ENCODE measurements at regions not wholly inside any gene's neighbourhood (a gene's known extent, or its start where the extent isn't known, plus 50 kb on each side); places are given as distances from the start of the nearest gene placed in this dataset.
"Not testable (repeated sequence)": the region's sequence is repeated elsewhere in the genome, so short reads cannot be mapped to it uniquely, and the experiment has no call there.

GRCh38 chr19:14294974-14295373 lies 86.3 kb upstream of the ADGRE5 start:
- not testable (repeated sequence) for H3K4ac ChIP-seq (replicated peaks; ENCODE audit: insufficient read length, low read depth, low read length); H3K4me1 ChIP-seq (replicated peaks in 1 of 4; ENCODE audit: control insufficient read depth in 3 of 4, insufficient read depth in 4 of 4, low read length in 3 of 4); H3K18ac ChIP-seq (ENCODE audit: extremely low read depth, low read length); H3K27ac ChIP-seq (ENCODE audit: low read depth, low read length); H3K36me3 ChIP-seq (ENCODE audit: control insufficient read depth in 2 of 4, insufficient read depth in 4 of 4, low read length in 3 of 4); H3K9ac ChIP-seq (replicated peaks in 1 of 4; ENCODE audit: extremely low read depth in 1 of 4, low read depth in 3 of 4, low read length in 3 of 4); H4K91ac ChIP-seq (replicated peaks; ENCODE audit: insufficient read length, low read length); H3K23me2 ChIP-seq (ENCODE audit: low read depth, low read length); H3K9me3 ChIP-seq (ENCODE audit: insufficient read depth in 2 of 2, low read depth in 1 of 2, low read length in 1 of 2); H3K56ac ChIP-seq (replicated peaks; ENCODE audit: insufficient read length, low read depth, low read length); H2BK5ac ChIP-seq (ENCODE audit: low read depth, low read length); H2AFZ ChIP-seq (ENCODE audit: low read length); H2BK120ac ChIP-seq (replicated peaks; ENCODE audit: low read depth, low read length); H2BK20ac ChIP-seq (ENCODE audit: low read length); H3K79me2 ChIP-seq (ENCODE audit: control insufficient read depth in 1 of 2, insufficient read depth in 2 of 2, low read length in 2 of 2); H3K27me3 ChIP-seq (replicated peaks in 1 of 4; ENCODE audit: control insufficient read depth in 3 of 4, extremely low read depth in 1 of 4, insufficient read depth in 3 of 4, low read length in 3 of 4); H3K79me1 ChIP-seq (ENCODE audit: low read depth, low read length); H2BK12ac ChIP-seq (ENCODE audit: low read depth, low read length); H3K23ac ChIP-seq (ENCODE audit: insufficient read length); H3K14ac ChIP-seq (ENCODE audit: insufficient read length); H2BK15ac ChIP-seq (ENCODE audit: low read length); H2AK5ac ChIP-seq (ENCODE audit: low read depth, low read length); H3K4me3 ChIP-seq (ENCODE audit: extremely low read depth in 1 of 4, insufficient read depth in 2 of 4, low read depth in 3 of 4, low read length in 4 of 4); H4K5ac ChIP-seq (ENCODE audit: insufficient read length, low read depth, low read length); H4K8ac ChIP-seq (ENCODE audit: extremely low read depth, insufficient read depth, low read length); H4K20me1 ChIP-seq (replicated peaks in 1 of 2; ENCODE audit: control insufficient read depth in 1 of 2, insufficient read depth in 2 of 2, low read length in 2 of 2)
- peak overlapping the region in 1 of 2 experiments; percentile 47; a peak in 2 of 4 replicates for H3K4me2 ChIP-seq (ENCODE audit: insufficient read depth in 1 of 2, low read depth in 2 of 2, low read length in 2 of 2)
- 65% methylated on average over 5 of the region's 5 CpGs; no CpG with 5 or more reads in 1 of the 2 experiments for WGBS, 2 experiments (ENCODE audit: extremely low coverage in 1 of 2, insufficient coverage in 1 of 2, insufficient read length in 1 of 2, insufficient replicate concordance in 2 of 2, low coverage in 1 of 2, low lambda C conversion rate in 2 of 2, missing lambda C conversion rate in 1 of 2)
- FAIRE-seq: peak; percentile 55
- ChIA-PET CTCF (ENCODE audit: partially characterized antibody) (interaction anchor here (0.7 to 1.9 kb wide), 7 partner anchors 14 to 186 kb away, joined by 3 to 6 read pairs (median 3); partner anchors contain the start of gene ADGRE5), POLR2A (ENCODE audit: partially characterized antibody) (interaction anchor here (0.7 to 2.0 kb wide), 2 partner anchors 10 to 47 kb away, joined by 3 to 5 read pairs; no protein-coding TSS in a partner anchor)
- peak; percentile 70 for TF ChIP-seq USF2 (IDR thresholded peaks at IDR 0.05; ENCODE audit: low read length)
- 0 out of 2 replicates have a peak, but pooled peaks have one; percentile 34 for TF ChIP-seq SP1 (IDR thresholded peaks at IDR 0.05; ENCODE audit: low read depth, low read length)
- TF ChIP-seq ASH2L (IDR thresholded peaks at IDR 0.05; ENCODE audit: low read length): peak; percentile 36
- peak in 1 of 2 experiments; percentile 86 for DNase-seq (ENCODE audit: low read depth in 1 of 2, low spot score in 2 of 2)

All from H1 (cell line).